SK-N-MC (cell line): ENCODE measurements at regions not wholly inside any gene's neighbourhood (a gene's known extent, or its start where the extent isn't known, plus 50 kb on each side); places are given as distances from the start of the nearest gene placed in this dataset.

Experiments used
- EZH2 ChIP-seq: fragments of 200-600 bp; sonication (generic); IDR thresholded peaks from one replicate; pipeline ENCODE4 v1.6.1; 2017; ENCODE audit warnings: antibody characterized with exemption
- FOXP2 ChIP-seq: optimal IDR thresholded peaks from 2 replicates; pipeline ENCODE3; 2011; ENCODE audit warnings: mild to moderate bottlenecking, moderate library complexity; ENCODE audit not compliant: insufficient read depth; ENCODE audit errors: extremely low read length, control extremely low read depth
- POLR2AphosphoS5 ChIP-seq: IDR thresholded peaks from 2 replicates; pipeline ENCODE4 v1.6.1; 2012; ENCODE audit warnings: mild to moderate bottlenecking, low read depth, low read length, borderline replicate concordance

GRCh38 chr3:31086698-31087097, 192.2 kb upstream of the GADL1 start:
- TF ChIP-seq POLR2AphosphoS5: no peak
- TF ChIP-seq EZH2: no peak
- TF ChIP-seq FOXP2: no peak
